ENCODE measurements at regions not wholly inside any gene's neighbourhood (a gene's known extent, or its start where the extent isn't known, plus 50 kb on each side); places are given as distances from the start of the nearest gene placed in this dataset.
"Not testable (repeated sequence)": the region's sequence is repeated elsewhere in the genome, so short reads cannot be mapped to it uniquely, and the experiment has no call there.

GRCh38 chr13:44668688-44669087 lies 92.6 kb upstream of the TSC22D1 start:
- Histone ChIP-seq H3K4me3 (no peak overlapping the region), H3K9me3 (no peaks in the 10 kb centered on the region), H3K27me3 (no peaks in the 10 kb centered on the region), H3K36me3 (no peaks in the 10 kb centered on the region), H3K4me1 (no peaks in the 10 kb centered on the region), H3K27ac (no peak overlapping the region)
- DNase-seq, result no peak
- intact Hi-C loops (cut with DNase I; ENCODE audit: low total_unique reads), result no loop called here
- TF ChIP-seq CTCF (IDR thresholded peaks at IDR 0.05) (no peak), POLR2A (IDR thresholded peaks at IDR 0.05) (no peak)

- Histone ChIP-seq H3K4me3 (no peak overlapping the region), H3K4me1 (no peaks in the 10 kb centered on the region), H3K27ac (no peak overlapping the region), H3K9me3 (no peaks in the 10 kb centered on the region), H3K36me3 (no peaks in the 10 kb centered on the region), H3K27me3 (no peaks in the 10 kb centered on the region)
- DNase-seq, result no peak
- TF ChIP-seq CTCF (IDR thresholded peaks at IDR 0.05) (no peak), POLR2A (IDR thresholded peaks at IDR 0.05) (no peak)
- intact Hi-C loops (cut with DNase I; ENCODE audit: low total_unique reads), result no loop called here
Measured at GRCh38 chr13:44667943-44668342, 91.8 kb upstream of the TSC22D1 start.

- H3K9me3 ChIP-seq; H3K27ac ChIP-seq; H3K4me1 ChIP-seq; H3K4me3 ChIP-seq; H3K27me3 ChIP-seq; H3K36me3 ChIP-seq; DNase-seq; intact Hi-C loops (cut with DNase I; ENCODE audit: low total_unique reads): not testable (repeated sequence)
Measured at GRCh38 chr13:44666538-44666937, 90.4 kb upstream of the TSC22D1 start.

- H3K27me3 ChIP-seq, result no peaks in the 10 kb centered on the region
- DNase-seq, result no peak
- no peak overlapping the region for H3K4me3 ChIP-seq
- H3K9me3 ChIP-seq, result no peaks in the 10 kb centered on the region
- intact Hi-C loops (cut with DNase I; ENCODE audit: low total_unique reads), result no loop called here
- H3K4me1 ChIP-seq, result no peaks in the 10 kb centered on the region
- no peaks in the 10 kb centered on the region for H3K36me3 ChIP-seq
- no peak for TF ChIP-seq POLR2A (IDR thresholded peaks at IDR 0.05)
- H3K27ac ChIP-seq, result no peak overlapping the region
Measured at GRCh38 chr13:44664308-44664707, 88.2 kb upstream of the TSC22D1 start.

- DNase-seq, result no peak
Measured at GRCh38 chr13:44662515-44662914, 86.4 kb upstream of the TSC22D1 start.

GRCh38 chr13:44661936-44662335 lies 85.8 kb upstream of the TSC22D1 start:
- no peaks in the 10 kb centered on the region for H3K9me3 ChIP-seq
- no peaks in the 10 kb centered on the region for H3K4me1 ChIP-seq
- H3K36me3 ChIP-seq, result no peaks in the 10 kb centered on the region
- no peak overlapping the region for H3K27ac ChIP-seq
- no peak overlapping the region for H3K4me3 ChIP-seq
- intact Hi-C loops (cut with DNase I; ENCODE audit: low total_unique reads), result no loop called here
- no peaks in the 10 kb centered on the region for H3K27me3 ChIP-seq
- no peak for TF ChIP-seq CTCF (IDR thresholded peaks at IDR 0.05)
- TF ChIP-seq POLR2A (IDR thresholded peaks at IDR 0.05), result no peak
- no peak for DNase-seq

More at GRCh38 chr13:44662515-44662914, 86.4 kb upstream of the TSC22D1 start:
- intact Hi-C loops (cut with DNase I; ENCODE audit: low total_unique reads), result no loop called here
- no peaks in the 10 kb centered on the region for H3K4me1 ChIP-seq
- H3K36me3 ChIP-seq, result no peaks in the 10 kb centered on the region
- H3K27ac ChIP-seq, result no peak overlapping the region
- TF ChIP-seq CTCF (IDR thresholded peaks at IDR 0.05), result no peak
- no peak for TF ChIP-seq POLR2A (IDR thresholded peaks at IDR 0.05)
- no peaks in the 10 kb centered on the region for H3K27me3 ChIP-seq
- no peak overlapping the region for H3K4me3 ChIP-seq
- H3K9me3 ChIP-seq, result no peaks in the 10 kb centered on the region
